ENCODE measurements at regions not wholly inside any gene's neighbourhood (a gene's known extent, or its start where the extent isn't known, plus 50 kb on each side); places are given as distances from the start of the nearest gene placed in this dataset.

GRCh38 chrX:112931900-112932299 lies 91.3 kb upstream of the AMOT start:
- TF ChIP-seq CTCF (IDR thresholded peaks at IDR 0.05): no peak

DNA sequence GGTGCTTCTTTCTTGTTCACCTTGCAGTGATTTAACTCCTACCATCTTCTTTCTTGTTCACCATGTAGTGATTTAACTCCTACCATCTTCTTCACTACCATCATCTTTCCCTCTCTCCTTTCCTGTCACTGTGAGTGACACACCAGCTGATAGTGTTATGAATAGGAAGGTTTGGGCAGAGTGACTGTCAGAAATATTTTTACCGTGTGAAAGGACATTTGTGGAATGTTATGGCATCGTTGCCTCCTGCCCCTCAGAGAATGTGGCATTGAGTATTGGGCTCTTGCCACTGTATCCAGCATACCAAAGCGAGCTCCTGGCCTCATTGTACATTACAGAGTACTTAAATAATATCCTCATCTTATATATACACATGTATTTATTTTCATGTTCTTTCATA lies 90.8 kb upstream of the AMOT start:
- no peak for TF ChIP-seq CTCF (IDR thresholded peaks at IDR 0.05)

DNA sequence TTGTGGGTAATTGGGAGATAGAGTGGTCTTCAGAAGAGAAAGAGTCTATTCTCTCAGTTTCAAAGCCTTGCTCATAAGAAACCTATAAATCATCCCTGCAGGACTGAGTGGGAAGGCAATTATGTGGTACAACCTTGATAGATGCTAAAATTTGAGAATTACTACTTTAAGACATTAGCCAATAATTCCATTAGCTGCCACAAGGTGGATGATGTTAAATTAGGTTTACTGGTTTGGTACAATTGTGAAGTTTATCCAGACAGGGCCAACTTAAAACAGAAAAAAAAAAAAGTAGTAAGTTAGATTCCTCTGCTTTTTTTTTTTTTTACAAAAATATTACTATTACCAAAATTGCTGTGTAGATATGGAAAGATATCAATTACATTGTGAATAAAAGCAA lies 73.2 kb upstream of the AMOT start:
- TF ChIP-seq CTCF (IDR thresholded peaks at IDR 0.05): no peak

GRCh38 chrX:112910418-112910817 lies 69.8 kb upstream of the AMOT start:
- no peak for TF ChIP-seq CTCF (IDR thresholded peaks at IDR 0.05)

GRCh38 chrX:112901869-112902725 lies 61.5 kb upstream of the AMOT start:
- TF ChIP-seq CTCF (IDR thresholded peaks at IDR 0.05): no peak

GRCh38 chrX:112896051-112896450 lies 55.4 kb upstream of the AMOT start:
- no peak for TF ChIP-seq CTCF (IDR thresholded peaks at IDR 0.05)
